ENCODE measurements at regions not wholly inside any gene's neighbourhood (a gene's known extent, or its start where the extent isn't known, plus 50 kb on each side); places are given as distances from the start of the nearest gene placed in this dataset.

- TF ChIP-seq POLR2A (IDR thresholded peaks at IDR 0.05; ENCODE audit: low read depth, low read length) (no peak), PAX5 (IDR thresholded peaks at IDR 0.05; ENCODE audit: insufficient read depth, low read length, severe bottlenecking) (no peak), POLR2AphosphoS5 (IDR thresholded peaks at IDR 0.05; ENCODE audit: low read depth, low read length) (no peak)
These were observed 400.9 kb downstream of the SNAPC1 start for GRCh38 chr14:62162998-62163589.

Data from GM12891 (cell line).